ENCODE measurements at regions not wholly inside any gene's neighbourhood (a gene's known extent, or its start where the extent isn't known, plus 50 kb on each side); places are given as distances from the start of the nearest gene placed in this dataset.
"Not testable (repeated sequence)": the region's sequence is repeated elsewhere in the genome, so short reads cannot be mapped to it uniquely, and the experiment has no call there.

DNA sequence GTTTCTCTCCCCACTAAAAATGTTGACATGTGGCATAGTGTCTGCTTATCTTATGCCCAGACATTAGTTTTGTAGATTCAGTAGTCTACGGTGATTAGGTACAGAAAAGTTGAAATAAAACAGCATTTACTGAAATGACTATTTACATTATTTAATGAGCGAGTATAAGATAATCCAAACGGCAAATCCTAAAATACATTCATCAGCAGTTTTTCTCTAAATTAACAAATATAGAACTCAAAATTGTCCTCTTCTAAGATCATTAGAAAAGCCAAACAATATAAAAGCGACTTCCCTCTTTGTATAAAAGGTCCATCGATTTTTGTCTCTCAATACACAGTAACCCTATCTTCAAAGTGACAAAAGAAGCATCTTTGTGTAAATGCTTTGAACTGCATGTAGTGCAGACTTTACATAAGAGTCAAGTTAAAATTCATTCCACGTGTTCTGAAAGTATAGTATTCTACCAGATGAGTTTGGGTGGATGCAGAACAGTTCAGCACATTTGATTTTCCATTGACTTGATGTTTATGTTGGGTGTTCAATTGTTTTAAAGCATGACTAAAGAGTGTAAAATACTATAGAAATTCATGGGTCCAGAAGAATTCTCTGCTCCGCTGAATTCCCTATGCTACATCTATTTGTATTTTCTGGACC is 480.8 kb upstream of the DPH6 start:
- no peak overlapping the region for H3K4me3 ChIP-seq (ENCODE audit: low read depth, low read length)
- CTCF ChIA-PET: no interaction called here
- no peak for DNase-seq (ENCODE audit: low read depth, low spot score)
- POLR2A ChIA-PET: no interaction called here
- TF ChIP-seq, protein P1, sequence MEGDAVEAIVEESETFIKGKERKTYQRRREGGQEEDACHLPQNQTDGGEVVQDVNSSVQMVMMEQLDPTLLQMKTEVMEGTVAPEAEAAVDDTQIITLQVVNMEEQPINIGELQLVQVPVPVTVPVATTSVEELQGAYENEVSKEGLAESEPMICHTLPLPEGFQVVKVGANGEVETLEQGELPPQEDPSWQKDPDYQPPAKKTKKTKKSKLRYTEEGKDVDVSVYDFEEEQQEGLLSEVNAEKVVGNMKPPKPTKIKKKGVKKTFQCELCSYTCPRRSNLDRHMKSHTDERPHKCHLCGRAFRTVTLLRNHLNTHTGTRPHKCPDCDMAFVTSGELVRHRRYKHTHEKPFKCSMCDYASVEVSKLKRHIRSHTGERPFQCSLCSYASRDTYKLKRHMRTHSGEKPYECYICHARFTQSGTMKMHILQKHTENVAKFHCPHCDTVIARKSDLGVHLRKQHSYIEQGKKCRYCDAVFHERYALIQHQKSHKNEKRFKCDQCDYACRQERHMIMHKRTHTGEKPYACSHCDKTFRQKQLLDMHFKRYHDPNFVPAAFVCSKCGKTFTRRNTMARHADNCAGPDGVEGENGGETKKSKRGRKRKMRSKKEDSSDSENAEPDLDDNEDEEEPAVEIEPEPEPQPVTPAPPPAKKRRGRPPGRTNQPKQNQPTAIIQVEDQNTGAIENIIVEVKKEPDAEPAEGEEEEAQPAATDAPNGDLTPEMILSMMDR (IDR thresholded peaks at IDR 0.05; ENCODE audit: insufficient read depth, low read length, missing control alignments): no peak

DNA sequence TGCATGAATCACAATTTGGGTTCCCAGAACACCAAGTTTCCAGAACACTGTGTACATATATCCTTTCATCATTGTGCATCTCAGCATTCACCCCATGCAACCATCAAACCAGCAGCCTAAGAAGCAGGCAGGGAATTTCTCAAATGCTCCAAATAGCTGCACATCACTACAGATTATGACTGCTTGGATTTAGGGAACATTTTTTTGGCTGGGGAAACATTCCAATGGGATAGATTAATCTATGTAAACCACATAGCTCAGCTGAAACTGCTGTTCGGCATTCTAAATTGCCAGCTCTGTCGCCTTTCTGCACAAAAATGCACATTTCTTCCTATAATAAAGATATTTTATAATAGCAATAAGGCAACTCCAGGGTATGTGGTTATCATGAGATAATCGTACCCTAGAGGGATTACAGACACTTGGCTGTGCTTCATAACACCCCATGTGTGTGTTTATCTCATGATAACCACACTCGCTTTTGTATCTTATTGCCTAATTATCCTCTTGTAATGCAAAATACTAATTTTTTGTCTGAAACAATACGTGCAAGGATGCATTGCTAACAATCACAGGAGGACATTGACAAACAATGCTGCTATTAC is 483.7 kb upstream of the DPH6 start:
- CTCF ChIA-PET: no interaction called here
- TF ChIP-seq, protein P1 (IDR thresholded peaks at IDR 0.05; ENCODE audit: insufficient read depth, low read length, missing control alignments): no peak
- no peak overlapping the region for H3K4me3 ChIP-seq (ENCODE audit: low read depth, low read length)
- peak; percentile 91 for DNase-seq (ENCODE audit: low read depth, low spot score)
- POLR2A ChIA-PET: no interaction called here

DNA sequence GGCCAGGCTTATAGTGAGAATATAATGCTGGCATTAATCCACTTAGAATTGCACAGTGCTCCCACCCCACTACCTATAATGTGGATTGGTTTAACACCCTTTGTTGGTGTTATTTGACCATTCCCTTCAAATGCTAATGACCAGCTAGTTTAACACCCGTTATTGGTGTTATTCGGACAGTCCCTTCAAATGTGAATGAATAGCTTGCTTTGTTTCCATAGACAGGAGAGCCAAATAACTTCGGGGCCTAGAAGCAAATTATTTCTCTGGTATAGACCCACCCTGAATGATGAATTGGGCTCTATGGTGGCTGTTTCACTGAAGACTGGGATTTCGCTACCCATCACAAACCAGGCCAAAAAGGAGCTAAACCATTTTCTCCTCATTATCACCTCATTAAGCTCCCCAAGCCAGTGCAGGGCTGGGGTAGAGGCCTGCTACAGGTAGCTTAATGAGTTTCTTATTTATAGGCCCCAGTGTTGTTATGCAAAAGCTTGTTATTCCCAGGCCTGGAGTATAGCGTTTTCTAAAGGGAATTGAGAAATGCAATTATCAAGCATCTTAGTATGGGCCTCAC is 494.1 kb upstream of the DPH6 start:
- POLR2A ChIA-PET: no interaction called here
- TF ChIP-seq, protein P1 (IDR thresholded peaks at IDR 0.05; ENCODE audit: insufficient read depth, low read length, missing control alignments): no peak
- H3K4me3 ChIP-seq (ENCODE audit: low read depth, low read length): no peak overlapping the region
- CTCF ChIA-PET: interaction anchor here (1.7 kb wide), 1 partner anchor 12 kb away, joined by 3 read pairs; no protein-coding TSS in a partner anchor
- no peak for DNase-seq (ENCODE audit: low read depth, low spot score)

DNA sequence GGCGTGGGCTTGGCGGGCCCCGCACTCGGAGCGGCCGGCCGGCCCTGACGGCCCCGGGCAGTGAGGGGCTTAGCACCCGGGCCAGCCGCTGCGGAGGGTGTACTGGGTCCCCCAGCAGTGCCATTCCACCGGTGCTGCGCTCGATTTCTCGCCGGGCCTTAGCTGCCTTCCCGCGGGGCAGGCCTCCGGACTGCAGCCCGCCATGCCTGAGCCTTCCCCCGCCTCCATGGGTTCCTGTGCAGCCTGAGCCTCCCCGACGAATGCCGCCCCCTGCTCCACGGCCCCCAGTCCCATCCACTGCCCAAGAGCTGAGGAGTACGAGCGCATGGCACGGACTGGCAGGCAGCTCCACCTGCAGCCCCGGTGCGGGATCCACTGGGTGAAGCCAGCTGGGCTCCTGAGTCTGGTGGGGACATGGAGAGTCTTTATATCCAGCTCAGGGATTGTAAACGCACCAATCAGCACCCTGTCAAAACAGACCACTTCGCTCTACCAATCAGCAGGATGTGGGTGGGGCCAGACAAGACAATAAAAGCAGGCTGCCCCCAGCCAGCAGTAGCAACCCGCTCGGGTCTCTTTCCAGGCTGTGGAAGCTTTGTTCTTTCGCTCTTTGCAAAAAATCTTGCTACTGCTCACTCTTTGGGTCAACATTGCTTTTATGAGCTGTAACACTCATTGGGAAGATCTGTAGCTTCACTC is 501.2 kb upstream of the DPH6 start:
- DNase-seq (ENCODE audit: low read depth, low spot score); CTCF ChIA-PET; H3K4me3 ChIP-seq (ENCODE audit: low read depth, low read length); POLR2A ChIA-PET: not testable (repeated sequence)

DNA sequence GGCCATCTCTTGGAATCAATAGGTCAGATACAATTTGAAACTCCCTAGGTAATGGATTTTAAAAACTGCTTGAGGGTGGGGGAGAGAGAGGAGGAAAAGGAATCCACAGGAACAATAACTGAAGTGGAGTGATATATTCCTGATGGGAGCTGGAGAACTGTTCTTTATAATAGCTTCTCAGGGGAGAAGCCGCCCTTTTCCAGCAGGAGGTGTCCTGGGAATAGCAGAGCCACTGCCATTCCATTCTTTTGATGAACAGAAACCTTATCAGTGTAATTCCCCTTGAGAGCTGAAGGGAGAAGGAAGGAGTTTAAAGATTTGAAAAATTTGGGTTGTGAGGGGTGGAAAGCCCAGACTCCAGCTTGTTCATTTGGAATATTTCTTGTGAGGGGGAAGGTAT is 504.9 kb upstream of the DPH6 start:
- TF ChIP-seq, protein P1 (IDR thresholded peaks at IDR 0.05; ENCODE audit: insufficient read depth, low read length, missing control alignments): no peak
- CTCF ChIA-PET: no interaction called here
- POLR2A ChIA-PET: no interaction called here
- no peak overlapping the region for H3K4me3 ChIP-seq (ENCODE audit: low read depth, low read length)
- no peak for DNase-seq (ENCODE audit: low read depth, low spot score)

DNA sequence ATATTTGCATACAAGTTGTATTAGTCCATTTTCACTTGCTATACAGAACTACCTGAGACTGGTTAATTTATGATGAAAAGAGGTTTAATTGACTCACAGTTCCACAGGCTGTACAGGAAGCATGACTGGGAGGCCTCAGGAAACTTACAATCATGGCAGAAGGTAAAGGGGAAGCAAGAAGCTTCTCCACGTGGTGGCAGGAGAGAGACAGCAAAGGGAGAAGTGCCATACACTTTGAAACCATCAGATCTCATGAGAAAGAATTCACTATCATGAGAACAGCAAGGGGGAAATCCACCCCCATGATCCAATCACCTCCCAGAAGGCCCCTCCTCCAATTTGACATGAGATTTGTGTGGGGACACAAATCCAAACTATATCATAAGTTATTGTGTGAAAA is 506.7 kb upstream of the DPH6 start:
- DNase-seq (ENCODE audit: low read depth, low spot score); H3K4me3 ChIP-seq (ENCODE audit: low read depth, low read length); POLR2A ChIA-PET: not testable (repeated sequence)
- CTCF ChIA-PET: interaction anchor here (1.2 to 1.5 kb wide), 2 partner anchors 15 to 30 kb away, joined by 3 read pairs; no protein-coding TSS in a partner anchor

DNA sequence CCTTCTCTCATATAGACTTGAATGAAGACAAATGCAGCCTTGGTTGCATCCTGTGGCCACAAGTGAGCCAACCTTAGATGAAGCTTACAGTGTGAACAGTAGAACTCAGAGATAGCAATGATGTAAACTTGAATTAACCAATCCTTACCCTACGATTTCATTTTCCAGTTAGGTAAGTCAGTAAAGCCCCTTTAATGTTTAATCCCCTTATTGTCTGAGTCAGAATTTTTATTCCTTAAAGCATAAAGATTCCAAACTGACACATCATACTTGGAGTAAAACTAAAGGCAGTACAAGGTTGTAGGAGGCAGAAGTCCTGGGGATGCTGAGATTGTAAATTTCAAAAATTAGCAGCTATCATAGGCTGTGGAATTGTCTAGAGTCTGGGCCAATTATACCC is 507.8 kb upstream of the DPH6 start:
- no peak overlapping the region for H3K4me3 ChIP-seq (ENCODE audit: low read depth, low read length)
- POLR2A ChIA-PET: no interaction called here
- no peak for DNase-seq (ENCODE audit: low read depth, low spot score)
- CTCF ChIA-PET: interaction anchor here (1.2 kb wide), 1 partner anchor 31 kb away, joined by 3 read pairs; no protein-coding TSS in a partner anchor
- TF ChIP-seq, protein P1 (IDR thresholded peaks at IDR 0.05; ENCODE audit: insufficient read depth, low read length, missing control alignments): no peak

Measured in AG04449 (cell line).